Spleen (tissue), 11 donors: ENCODE measurements at regions not wholly inside any gene's neighbourhood (a gene's known extent, or its start where the extent isn't known, plus 50 kb on each side); places are given as distances from the start of the nearest gene placed in this dataset.

ENCODE experiments used
- DNase-seq: peaks from one replicate; pipeline ENCODE4 v3.0.0-alpha.2; 2020
- H3K27ac ChIP-seq, 8 donors: fragments of 200-600 bp; sonication (generic) in 7 of 8; 1 replicate in 4 of 8; 2 replicates in 4 of 8; pipeline versions ENCODE4 v1.5.0 to v1.8.0; 2016 to 2021; ENCODE audit warnings: inconsistent platforms in 4 of 8, mild to moderate bottlenecking in 4 of 8, moderate library complexity in 1 of 8
- H3K27me3 ChIP-seq, 7 donors: fragments of 200-600 bp; sonication (generic) in 6 of 7; replicated peaks in 1 of 7; 1 replicate in 4 of 7; 2 replicates in 3 of 7; pipeline versions ENCODE4 v1.5.0 to v1.8.0; 2016 to 2021; ENCODE audit warnings: inconsistent platforms in 3 of 7, mild to moderate bottlenecking in 1 of 7
- H3K36me3 ChIP-seq, 6 donors: fragments of 200-600 bp; sonication (generic) in 5 of 6; 1 replicate in 4 of 6; 2 replicates in 2 of 6; pipeline versions ENCODE4 v1.5.0 to v1.8.0; 2016 to 2021; ENCODE audit warnings: inconsistent platforms in 2 of 6
- H3K4me1 ChIP-seq, 6 donors: fragments of 200-600 bp; sonication (generic) in 5 of 6; 1 replicate in 3 of 6; 2 replicates in 3 of 6; pipeline versions ENCODE4 v1.5.0 to v1.8.0; 2016 to 2021; ENCODE audit warnings: inconsistent platforms in 3 of 6
- H3K4me3 ChIP-seq, 8 donors: fragments of 200-600 bp; sonication (generic) in 7 of 8; 1 replicate in 4 of 8; 2 replicates in 4 of 8; pipeline versions ENCODE4 v1.5.0 to v1.8.0; 2016 to 2021; ENCODE audit warnings: inconsistent platforms in 4 of 8, mild to moderate bottlenecking in 4 of 8, moderate library complexity in 2 of 8
- H3K9me3 ChIP-seq, 8 donors: fragments of 200-600 bp; sonication (generic) in 7 of 8; 1 replicate in 4 of 8; 2 replicates in 4 of 8; pipeline versions ENCODE4 v1.5.0 to v1.8.0; 2016 to 2021; ENCODE audit warnings: inconsistent platforms in 4 of 8
- POLR2A ChIP-seq, 3 donors: fragments of 450-650 bp; IDR thresholded peaks; one replicate each; pipeline ENCODE4 v1.5.1; 2017; ENCODE audit warnings: antibody characterized with exemption in 3 of 3, mild to moderate bottlenecking in 1 of 3
- POLR2AphosphoS5 ChIP-seq, 3 donors: sonication (generic); formaldehyde crosslinking; IDR thresholded peaks; one replicate each; pipeline ENCODE4 v1.5.1; 2017; ENCODE audit warnings: antibody characterized with exemption in 3 of 3
- WGBS, 5 donors: extraction: QIAGEN DNeasy Blood & Tissue Kit in 3 of 5; methylation state at CpG; one replicate each; pipeline versions ENCODE4 v1.1.5 to v1.1.7; 2013 to 2018; 5-methylcytosine and 5-hydroxymethylcytosine counted together
- intact Hi-C: fragments of 100-400 bp; cut with DNase I; formaldehyde crosslinking; loops from one replicate; pipeline ENCODE4 v1.15.0; 2023; ENCODE audit warnings: low total_unique reads
- TF ChIP-seq, protein P1 (sequence below), 11 experiments: fragments of 200-600 bp in 7 of 11; fragments of 450-650 bp in 4 of 11; sonication (generic) in 4 of 11; IDR thresholded peaks in 8 of 11; conservative IDR thresholded peaks in 3 of 11; 1 replicate in 7 of 11; 2 replicates in 4 of 11; pipeline versions ENCODE4 v1.4.0 to v1.8.0; 2016 to 2021; ENCODE audit warnings: antibody characterized with exemption in 11 of 11, inconsistent platforms in 4 of 11, mild to moderate bottlenecking in 1 of 11
- donor health status: healthy with polysubstance abuse.
- donor health status: DM: no; HTN: no; CAD: no; lungs with moderate emphysema.
- donor health status: DM: no; HTN: no; CAD: no.
- donor health status: Bipolar disorder and iron deficiency.
- donor health status: healthy.
- donor health status: DM: no; HTN: no; CAD: no.
- donor health status: DM: yes; HTN: yes; CAD: no.

DNA sequence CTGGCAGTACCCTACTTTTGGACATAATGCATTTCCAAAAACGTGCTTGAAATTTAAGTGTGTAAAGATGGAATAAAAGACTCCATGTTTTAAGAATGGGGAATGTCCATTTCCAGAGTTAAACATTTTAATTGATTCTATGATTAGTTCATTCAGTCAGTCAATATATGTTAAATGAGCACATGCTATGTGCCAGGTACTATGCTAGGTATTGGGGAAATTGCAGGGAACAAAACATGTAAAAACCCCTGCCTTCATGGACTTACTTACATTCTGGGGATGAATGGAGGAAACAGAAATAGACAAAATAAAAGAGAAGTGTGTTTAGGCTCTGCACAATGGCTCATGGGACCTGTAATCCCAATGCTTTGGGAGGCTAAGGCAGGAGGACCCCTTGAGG is 288.6 kb downstream of the MTX2 start:
- H3K4me1 ChIP-seq, result peaks cover 0 to 19% (median 11%) of the 10 kb centered on the region in 6 donors
- intact Hi-C loops, result loop anchor here (10.0 kb wide), 1 partner anchor 77 kb away; no protein-coding TSS in a partner anchor
- DNase-seq, result no peak
- H3K27ac ChIP-seq, result no peak overlapping the region
- H3K4me3 ChIP-seq, result no peak overlapping the region
- no peaks in the 10 kb centered on the region for H3K36me3 ChIP-seq
- H3K27me3 ChIP-seq, result peaks cover 0 to 60% (median 7%) of the 10 kb centered on the region in 7 donors
- WGBS, 5 donors, result 60 to 84% (median 72%) methylated on average over 1 of the region's 1 CpG
- TF ChIP-seq, protein P1, sequence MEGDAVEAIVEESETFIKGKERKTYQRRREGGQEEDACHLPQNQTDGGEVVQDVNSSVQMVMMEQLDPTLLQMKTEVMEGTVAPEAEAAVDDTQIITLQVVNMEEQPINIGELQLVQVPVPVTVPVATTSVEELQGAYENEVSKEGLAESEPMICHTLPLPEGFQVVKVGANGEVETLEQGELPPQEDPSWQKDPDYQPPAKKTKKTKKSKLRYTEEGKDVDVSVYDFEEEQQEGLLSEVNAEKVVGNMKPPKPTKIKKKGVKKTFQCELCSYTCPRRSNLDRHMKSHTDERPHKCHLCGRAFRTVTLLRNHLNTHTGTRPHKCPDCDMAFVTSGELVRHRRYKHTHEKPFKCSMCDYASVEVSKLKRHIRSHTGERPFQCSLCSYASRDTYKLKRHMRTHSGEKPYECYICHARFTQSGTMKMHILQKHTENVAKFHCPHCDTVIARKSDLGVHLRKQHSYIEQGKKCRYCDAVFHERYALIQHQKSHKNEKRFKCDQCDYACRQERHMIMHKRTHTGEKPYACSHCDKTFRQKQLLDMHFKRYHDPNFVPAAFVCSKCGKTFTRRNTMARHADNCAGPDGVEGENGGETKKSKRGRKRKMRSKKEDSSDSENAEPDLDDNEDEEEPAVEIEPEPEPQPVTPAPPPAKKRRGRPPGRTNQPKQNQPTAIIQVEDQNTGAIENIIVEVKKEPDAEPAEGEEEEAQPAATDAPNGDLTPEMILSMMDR (IDR thresholded peaks at IDR 0.05 in 8 of 11, conservative IDR thresholded peaks at IDR 0.05 in 3 of 11), result no peak
- H3K9me3 ChIP-seq, result no peaks in the 10 kb centered on the region

DNA sequence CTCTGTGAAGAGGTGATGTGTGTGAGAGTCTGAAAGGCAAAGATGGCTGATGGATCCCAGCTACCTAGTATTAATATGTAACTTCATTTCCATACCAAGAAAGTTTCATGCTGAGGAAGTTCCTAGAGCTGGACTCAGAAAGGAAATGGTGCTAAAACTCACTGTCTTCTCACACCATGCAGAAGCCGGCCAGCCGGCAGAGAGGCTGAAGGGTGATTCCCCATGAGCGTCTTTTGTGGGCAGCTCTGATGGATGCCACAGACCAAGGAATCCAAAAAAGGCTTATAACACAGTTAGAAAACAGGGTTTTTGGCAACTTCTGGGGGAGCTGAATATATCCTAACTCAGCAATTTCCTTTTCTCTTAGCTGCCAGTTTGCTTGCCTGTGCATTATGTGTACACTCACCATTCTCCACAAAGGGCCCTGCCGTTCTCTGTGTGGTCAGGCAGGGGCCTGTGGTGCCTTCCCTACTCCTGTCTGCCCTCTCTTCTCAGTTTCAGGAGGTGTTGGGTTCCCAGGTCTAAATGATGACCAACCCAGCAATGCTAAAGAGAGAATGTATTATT is 289.4 kb downstream of the MTX2 start:
- no peak overlapping the region for H3K4me3 ChIP-seq
- peaks cover 0 to 59% (median 7%) of the 10 kb centered on the region in 7 donors for H3K27me3 ChIP-seq
- no peak for DNase-seq
- 58 to 81% (median 63%) methylated on average over 4 of the region's 4 CpGs for whole genome bisulfite sequencing, 5 donors
- intact Hi-C loops, result loop anchor here (10.0 kb wide), 1 partner anchor 76 kb away; no protein-coding TSS in a partner anchor
- no peaks in the 10 kb centered on the region for H3K9me3 ChIP-seq
- H3K27ac ChIP-seq, result no peak overlapping the region
- H3K4me1 ChIP-seq, result peaks cover 0 to 12% (median 6%) of the 10 kb centered on the region in 6 donors
- no peak for TF ChIP-seq POLR2AphosphoS5 (IDR thresholded peaks at IDR 0.05)
- TF ChIP-seq POLR2A (IDR thresholded peaks at IDR 0.05), result no peak
- TF ChIP-seq, protein P1 (IDR thresholded peaks at IDR 0.05 in 8 of 11, conservative IDR thresholded peaks at IDR 0.05 in 3 of 11), result no peak
- H3K36me3 ChIP-seq, result no peaks in the 10 kb centered on the region

DNA sequence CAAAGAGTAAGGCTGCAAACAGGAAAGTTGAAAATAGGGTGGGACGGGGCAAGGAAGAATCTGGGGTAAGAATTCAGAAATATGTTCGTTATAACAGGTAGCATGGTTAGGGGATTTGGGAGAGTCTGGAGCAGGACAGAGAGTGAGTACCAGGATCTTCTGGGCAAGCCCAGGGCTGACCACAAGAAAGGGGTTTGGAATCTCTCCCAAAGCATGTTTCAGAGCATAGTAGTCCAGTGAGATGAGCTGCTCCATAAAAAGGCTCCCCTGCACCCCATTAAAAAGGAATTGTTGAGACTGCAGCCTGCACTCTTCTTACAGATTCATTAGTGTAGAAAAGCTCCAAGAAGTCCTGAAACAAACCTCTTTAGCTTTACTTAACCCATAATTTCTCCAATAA is 291.1 kb downstream of the MTX2 start:
- Histone ChIP-seq H3K27ac (no peak overlapping the region), H3K4me3 (no peak overlapping the region), H3K27me3 (peaks cover 0 to 61% (median 7%) of the 10 kb centered on the region in 7 donors), H3K4me1 (no peaks in the 10 kb centered on the region), H3K9me3 (no peaks in the 10 kb centered on the region), H3K36me3 (no peaks in the 10 kb centered on the region)
- no peak for TF ChIP-seq POLR2A (IDR thresholded peaks at IDR 0.05)
- TF ChIP-seq, protein P1 (IDR thresholded peaks at IDR 0.05 in 8 of 11, conservative IDR thresholded peaks at IDR 0.05 in 3 of 11), result no peak
- TF ChIP-seq POLR2AphosphoS5 (IDR thresholded peaks at IDR 0.05), result no peak
- intact Hi-C loops, result no loop called here
- no peak for DNase-seq
- 42 to 100% (median 89%) methylated on average over 1 to 2 of the region's 2 CpGs for WGBS, 5 donors

DNA sequence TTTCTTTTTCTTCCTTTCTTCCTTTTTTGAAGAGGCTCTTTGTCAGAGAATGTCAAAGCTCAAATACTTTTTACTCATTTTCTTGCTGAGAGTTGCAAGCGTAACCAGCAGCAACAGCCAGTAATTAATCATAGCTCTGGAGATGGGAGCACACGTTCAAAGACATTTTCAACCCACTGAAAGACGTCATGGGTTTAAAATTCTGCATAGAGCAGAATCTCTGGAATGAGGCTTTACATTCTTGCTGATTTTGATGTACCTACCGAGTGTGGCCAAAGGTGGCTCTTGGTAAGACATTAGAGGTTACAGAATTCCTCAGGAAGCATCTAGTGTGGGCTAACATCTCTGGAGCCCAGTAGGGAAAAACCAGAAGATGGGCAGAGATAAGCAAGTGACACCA is 292.5 kb downstream of the MTX2 start:
- Histone ChIP-seq H3K27me3 (peaks cover 0 to 51% (median 0%) of the 10 kb centered on the region in 7 donors), H3K36me3 (no peaks in the 10 kb centered on the region), H3K27ac (no peak overlapping the region), H3K9me3 (no peaks in the 10 kb centered on the region), H3K4me3 (no peak overlapping the region), H3K4me1 (no peaks in the 10 kb centered on the region)
- no peak for DNase-seq
- 59 to 79% (median 67%) methylated on average over 4 of the region's 4 CpGs for WGBS, 5 donors
- TF ChIP-seq, protein P1 (IDR thresholded peaks at IDR 0.05 in 8 of 11, conservative IDR thresholded peaks at IDR 0.05 in 3 of 11), result no peak
- TF ChIP-seq POLR2AphosphoS5 (IDR thresholded peaks at IDR 0.05) (no peak), POLR2A (IDR thresholded peaks at IDR 0.05) (no peak)
- intact Hi-C loops, result no loop called here
